HG02943 (cell line): ENCODE measurements at regions not wholly inside any gene's neighbourhood (a gene's known extent, or its start where the extent isn't known, plus 50 kb on each side); places are given as distances from the start of the nearest gene placed in this dataset.

ENCODE experiments used
- ATAC-seq: cut with Tn5 transposase; IDR thresholded peaks from one replicate; pipeline ENCODE4 v1.9.1; 2021; ENCODE audit warnings: mild to moderate bottlenecking, low read depth, moderate library complexity; ENCODE audit not compliant: unreplicated experiment

DNA sequence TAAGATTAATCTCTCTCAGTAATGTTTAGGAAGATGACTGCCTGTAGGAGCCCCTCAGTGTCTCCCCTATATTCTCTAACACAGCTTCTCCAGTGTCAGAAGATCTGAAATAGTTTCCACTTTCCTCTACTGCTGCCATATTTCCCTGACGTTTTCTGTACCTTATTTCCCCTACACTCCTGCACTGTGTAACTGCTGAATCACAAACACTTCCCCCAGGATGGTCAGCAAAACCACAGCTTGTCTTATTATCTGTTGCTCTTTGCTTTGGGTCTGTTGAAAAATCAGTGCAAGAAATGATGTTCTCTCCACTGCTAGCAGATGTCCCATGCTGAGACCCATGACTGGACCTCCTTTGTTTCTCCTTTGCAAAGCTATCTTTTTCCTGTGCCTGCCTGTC lies 441.7 kb downstream of the EPHA4 start:
- ATAC-seq: no peak

DNA sequence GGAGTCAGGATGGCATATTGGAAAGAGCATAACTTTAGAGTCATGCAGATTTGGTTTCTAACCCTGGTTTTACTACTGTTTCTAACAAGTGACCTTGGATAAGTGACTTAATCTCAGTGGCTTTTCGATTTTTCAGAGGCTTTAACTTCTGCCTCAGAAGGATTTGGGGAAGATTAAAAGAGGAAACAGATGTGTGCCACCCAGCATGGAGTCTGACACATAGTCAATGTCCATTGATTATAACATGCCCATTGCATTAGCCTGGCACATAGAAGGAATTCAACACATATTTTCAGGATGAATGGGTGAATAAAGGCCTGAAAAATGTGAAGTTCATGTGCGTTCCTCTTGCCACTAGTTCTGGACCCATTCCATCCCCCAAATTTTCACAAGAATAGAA lies 438.2 kb downstream of the EPHA4 start:
- no peak for ATAC-seq

DNA sequence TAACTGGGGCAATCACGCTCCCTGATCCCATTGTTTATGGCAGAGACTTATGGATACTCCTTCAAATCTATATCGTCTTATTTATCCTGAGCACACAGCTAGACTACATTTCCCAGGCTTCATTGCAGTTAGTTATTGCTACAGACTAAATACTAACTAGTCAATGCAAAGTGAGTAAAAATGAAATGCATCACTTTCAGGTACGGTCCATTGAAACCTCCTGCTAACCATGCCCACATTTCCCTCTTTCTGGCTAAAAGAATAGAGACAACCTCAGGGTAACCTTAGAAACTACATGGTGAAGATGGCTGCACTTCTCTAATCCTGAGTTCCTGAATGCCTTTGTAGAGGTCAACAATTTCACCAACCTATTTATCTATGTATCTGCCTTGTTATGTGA lies 437.4 kb downstream of the EPHA4 start:
- peak; percentile 40 for ATAC-seq

DNA sequence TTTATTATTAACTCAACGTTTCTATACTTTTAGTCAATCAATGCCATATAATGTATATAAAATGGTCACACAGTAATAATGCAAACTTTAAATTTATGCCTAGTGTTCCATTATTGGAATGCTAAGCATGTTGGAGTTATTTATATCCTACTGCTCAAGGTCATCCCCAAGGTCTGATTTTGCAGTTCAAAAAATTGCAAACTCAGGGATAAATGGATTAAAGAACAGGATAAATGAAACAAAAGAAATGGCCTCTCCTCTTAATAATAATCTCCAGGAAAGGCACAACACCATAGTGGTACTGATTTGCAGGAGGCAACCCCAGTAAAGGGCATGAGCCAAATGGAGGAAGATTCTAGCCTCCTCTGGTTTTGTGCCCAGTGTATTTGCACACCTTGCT lies 436.4 kb downstream of the EPHA4 start:
- ATAC-seq: no peak

DNA sequence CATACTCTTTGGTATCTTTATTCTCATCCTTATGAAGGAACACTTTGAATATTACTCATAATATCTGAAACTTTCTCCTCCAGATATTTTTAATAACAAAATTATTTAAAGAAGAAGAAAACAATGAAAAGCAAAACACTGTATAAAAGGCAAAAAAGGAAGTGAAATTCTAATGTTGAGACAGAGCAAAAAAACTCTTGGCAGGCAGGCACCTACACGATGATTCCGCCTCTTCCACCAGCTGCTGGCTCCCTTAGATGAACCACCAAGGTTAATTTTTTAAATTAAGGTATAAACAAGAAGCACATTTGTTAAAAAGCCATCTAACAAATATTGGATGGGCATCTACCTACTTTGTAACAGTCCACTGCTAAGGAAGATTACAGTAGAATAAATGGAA lies 434.7 kb downstream of the EPHA4 start:
- ATAC-seq: no peak

DNA sequence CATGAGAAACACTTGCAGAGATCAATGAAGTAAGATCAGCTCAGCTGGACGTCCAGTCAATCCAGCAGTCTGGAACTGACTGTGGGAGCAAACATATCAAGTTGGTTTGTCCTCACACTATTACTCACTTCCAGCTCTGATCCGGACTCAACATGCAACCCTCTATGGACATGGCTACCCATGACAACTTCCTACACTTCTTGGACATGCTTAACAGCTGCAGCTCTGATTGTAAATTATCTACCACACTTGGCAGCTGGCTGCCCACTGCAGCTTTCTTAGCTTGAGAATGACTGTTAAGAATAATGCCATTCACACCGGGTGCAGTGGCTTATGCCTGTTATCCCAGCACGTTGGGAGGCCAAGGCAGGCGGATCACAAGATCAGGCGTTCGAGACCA lies 429.8 kb downstream of the EPHA4 start:
- no peak for ATAC-seq

DNA sequence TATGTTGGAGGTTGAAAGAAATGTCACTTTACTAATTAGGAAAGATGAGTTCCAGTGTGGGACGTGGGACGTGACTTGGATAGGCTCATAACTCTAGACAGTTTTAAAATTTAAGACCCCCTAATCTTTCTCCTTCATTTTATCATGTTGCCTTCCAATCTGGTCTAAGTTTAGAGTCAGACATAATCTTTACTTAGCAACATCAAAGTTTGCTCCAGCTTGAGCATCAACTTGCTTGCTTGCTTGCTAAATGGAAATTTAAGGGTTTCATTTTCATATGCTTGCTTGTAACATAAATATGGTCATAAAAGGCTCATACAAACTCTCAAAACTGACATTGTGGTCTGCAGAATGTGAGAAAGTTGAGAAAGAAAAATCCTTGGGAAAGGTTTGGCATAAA lies 428.9 kb downstream of the EPHA4 start:
- ATAC-seq: no peak

DNA sequence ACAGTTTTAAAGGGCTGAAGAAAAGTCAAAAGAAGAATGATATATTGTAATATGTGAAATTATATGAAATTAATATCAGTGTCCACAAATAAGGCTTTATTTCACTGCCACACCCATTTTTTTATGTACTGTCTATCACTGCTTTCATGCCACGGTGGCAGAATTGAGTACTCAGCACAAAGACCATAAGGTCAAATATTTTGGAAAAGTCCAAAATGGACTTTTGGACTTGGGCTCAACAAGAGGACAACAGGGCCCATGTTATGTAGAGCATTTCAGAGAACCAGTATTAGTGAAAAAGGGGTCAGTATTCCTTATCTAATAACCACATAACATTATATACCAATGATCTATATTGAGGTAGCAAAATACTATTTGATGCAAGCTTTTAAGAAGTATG lies 427.2 kb downstream of the EPHA4 start:
- no peak for ATAC-seq

DNA sequence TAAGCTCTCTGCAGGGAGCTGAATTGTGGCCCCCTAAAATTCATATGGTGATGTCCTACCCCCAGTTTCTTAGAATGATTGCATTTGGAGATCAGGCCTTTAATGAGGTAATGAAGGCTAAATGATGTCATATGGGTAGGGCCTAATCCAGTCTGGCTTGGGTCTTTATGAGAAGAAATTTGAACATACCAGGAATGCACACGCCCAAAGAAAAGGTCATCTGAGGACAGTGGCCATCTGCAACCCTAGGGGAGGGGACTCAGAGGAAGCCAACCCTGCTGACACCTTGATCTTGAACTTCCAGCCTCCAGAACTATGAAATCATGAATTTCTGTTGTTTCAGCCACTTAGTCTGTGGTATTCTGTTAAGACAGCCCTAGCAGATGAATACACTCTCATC lies 426.7 kb downstream of the EPHA4 start:
- no peak for ATAC-seq

DNA sequence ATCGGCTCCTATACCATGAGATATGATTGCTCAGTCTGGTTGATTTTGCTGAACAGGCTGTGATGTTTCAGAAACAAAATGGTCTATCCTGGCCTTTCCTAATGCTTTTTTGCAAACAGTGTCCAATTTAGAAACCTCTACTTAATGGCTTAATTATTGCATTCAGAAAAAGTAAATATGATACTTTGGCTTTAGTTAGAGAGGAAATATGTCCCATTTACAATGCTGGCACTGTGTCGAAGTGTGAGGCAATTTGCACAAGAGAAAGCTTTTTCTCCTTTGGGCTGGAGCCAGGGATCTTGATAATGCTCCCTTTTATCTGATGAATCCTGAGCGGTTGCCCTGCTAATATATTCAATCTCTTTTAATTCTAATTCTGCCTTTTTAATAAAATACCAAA lies 418.9 kb downstream of the EPHA4 start:
- ATAC-seq: no peak

DNA sequence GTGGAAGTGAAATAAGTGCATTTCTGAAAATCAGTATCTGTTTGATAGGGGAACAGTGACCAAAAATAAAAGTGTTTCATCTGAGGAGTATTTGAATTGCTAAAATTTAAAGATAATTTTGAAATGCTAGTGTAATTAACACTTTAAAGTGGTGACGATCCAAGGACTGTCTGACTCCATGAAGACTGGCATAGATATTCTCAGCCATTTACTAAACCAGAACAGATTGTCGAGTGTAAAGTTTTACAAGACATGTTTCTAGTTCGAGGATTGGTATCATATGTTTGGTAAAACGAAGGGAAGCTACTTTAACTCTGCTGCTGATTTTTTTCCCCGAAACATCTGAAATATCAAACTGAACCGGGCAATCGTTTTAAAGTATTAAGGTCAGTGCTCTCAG lies 417.9 kb downstream of the EPHA4 start:
- no peak for ATAC-seq

DNA sequence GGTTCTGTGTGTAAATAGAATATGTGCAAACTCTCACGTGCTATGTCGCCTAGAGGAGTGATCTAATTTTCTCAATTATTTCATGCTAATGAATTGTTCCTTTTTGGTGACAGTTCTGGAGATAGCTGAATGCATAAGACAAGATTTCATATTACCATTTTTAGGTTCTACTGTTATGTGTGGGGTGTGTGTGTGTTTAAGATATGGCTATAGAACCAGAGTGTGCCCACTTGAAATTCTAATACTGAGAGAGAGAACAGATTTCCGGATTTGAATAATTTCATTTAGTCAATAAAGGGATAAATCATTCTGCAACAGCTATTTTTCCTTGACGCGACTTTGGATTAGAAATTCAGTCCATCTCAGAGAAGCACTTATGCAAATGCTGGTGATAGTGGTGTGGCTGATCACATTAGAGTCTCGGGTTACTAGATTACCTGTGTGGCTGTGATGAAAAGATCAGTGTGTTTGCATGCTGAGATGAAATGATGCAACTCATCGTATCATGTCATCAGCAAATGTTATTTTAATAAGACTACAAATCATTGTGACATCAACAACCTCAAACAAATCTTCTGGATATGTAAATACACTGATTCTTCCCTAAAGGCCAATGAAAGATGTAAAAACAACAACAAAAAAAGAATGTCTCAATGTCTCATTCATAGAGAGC lies 415.9 kb downstream of the EPHA4 start:
- ATAC-seq: no peak

DNA sequence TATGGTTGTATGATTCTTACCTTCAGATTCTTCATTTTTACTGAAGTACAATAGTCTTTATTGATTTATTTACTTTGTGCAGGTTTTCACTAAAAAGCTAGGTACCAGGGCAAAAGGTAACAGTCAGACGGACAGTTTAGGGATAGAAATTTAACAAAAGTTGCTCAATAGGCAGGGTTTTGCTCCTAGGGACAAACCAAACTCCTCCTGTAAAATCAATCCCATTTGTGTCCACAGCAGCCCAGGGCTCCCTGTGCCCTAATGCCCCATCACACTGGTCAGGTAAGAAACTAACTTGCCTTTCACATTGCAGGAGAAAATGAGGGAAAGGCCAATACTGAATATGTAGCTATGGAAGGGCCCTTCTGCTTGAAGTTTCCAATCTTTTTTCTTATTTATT lies 410.9 kb downstream of the EPHA4 start:
- no peak for ATAC-seq

DNA sequence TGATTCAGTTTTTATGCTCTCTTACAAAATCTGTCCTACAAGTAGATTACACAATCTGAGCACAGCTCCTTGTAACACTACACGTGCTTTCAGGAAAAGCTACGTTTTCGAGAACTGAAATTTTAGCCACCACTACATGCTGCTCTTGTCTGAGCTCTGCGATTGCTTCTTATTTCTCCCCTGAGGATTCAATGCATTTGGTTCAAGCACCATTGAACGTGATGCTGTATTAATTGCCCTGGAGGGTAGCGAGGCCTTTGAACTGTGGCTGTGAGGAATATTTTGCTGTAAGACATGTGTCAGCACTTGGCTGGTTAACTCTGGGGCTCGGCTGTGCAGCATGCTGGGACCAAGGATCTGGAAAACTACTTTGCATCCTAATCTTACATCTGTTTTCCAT lies 405.8 kb downstream of the EPHA4 start:
- no peak for ATAC-seq

DNA sequence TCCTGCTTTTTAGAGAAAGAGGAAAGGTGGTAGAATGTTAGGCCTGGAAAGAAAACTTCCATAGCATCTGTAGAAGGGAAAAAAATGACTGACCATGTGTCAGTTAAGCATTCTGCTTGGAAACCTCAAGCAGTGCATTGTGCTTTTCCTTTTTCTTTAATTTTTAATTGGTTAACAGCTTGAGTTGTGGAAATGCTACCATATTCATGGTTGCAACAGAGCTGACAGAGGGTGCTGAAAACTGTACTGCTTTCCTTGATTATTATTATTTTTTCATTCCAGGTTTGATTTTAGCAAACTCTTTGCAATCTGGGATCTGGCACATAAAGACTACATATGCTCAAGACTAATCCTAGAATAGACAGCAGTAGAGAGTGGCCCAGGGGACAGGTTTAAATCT lies 404.5 kb downstream of the EPHA4 start:
- no peak for ATAC-seq

DNA sequence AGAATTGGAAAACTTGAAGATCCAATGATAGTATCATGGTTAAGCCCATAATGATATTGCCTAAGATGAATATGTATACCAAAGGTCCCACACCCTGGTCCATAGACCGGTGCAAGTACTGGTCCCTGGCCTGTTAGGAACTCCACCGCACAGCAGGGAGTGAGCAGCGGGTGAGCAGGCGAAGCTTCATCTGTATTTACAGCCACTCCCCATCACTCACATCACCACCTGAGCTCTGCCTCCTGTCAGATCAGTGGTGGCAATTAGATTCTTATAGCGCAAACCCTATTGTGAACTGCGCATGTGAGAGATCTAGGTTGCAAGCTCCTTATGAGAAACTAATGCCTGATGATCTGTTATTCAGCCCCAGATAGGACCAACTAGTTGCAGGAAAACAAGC lies 402.4 kb downstream of the EPHA4 start:
- ATAC-seq: no peak

DNA sequence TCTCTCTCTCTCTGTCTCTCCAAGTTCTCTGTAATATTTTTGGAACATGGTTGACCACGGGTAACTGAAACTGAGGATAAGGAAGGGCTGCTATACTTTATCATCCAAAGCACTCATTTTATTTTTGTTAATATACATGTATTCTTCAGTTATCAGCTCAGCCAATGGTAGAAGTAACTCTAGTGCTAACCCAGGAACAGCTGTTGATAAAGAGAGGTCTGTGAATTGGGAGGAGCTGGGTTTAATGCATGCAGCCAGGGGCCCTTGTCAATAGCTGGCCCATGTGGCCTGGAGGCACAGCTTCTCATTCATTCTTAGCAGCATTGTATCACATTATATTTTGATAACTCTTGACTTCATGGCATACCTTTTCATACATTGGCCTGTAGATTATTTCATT lies 401.6 kb downstream of the EPHA4 start:
- ATAC-seq: no peak

DNA sequence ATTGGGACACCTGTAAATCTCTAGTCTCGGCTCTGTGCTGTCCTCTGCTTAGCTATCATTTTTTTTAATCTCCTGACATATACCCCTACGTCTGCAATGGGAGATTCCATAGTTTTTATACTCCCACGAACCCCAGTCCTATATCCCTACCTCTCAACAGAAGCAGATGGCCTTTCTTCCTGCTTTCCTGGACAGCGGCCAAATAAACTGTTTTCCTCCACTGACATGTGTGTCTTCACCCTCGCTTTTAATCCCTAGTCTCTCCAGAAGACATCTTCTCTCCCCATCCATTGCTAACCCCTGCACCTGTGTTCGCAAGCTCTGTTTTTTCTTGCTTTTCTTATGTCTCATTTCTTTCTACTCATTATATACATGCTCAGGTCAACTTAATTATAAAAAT lies 395.4 kb downstream of the EPHA4 start:
- no peak for ATAC-seq

DNA sequence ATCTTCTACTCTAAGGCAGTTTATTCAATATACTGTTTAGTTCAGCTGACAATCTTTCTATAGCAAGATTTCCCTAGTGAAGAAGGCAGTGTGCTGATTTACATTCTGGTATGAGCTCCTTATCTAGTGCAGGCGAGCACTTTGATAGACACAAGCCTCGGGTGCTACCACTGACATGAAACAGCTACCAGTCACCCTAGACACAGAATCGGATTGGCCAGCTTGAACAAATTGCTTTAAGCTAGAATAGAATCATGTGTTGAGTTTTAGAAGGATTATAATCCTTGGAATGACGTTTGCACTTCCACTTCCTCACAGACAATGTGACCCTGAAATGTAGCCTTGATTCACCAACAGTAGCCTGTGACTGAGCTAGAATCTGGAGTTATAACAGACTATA lies 394.0 kb downstream of the EPHA4 start:
- no peak for ATAC-seq

DNA sequence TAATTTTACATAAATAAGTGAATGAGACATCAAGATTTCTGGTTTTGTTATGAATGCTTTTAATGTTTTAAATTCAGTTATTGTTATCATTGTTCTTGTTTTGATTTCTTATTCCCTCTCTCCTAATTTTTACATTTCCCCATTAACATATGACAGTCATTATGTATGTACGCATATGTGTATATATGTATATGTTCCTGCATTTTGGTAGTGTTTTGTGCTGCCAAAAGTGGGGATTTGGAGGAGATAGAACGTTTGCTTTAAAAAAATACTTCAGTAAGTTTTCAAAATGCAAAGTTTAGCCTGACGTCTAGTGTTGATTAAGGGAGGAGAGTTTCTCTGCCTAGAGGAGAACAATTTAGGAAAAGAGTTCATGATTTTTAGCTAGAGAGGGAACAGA lies 385.2 kb downstream of the EPHA4 start:
- ATAC-seq: no peak

DNA sequence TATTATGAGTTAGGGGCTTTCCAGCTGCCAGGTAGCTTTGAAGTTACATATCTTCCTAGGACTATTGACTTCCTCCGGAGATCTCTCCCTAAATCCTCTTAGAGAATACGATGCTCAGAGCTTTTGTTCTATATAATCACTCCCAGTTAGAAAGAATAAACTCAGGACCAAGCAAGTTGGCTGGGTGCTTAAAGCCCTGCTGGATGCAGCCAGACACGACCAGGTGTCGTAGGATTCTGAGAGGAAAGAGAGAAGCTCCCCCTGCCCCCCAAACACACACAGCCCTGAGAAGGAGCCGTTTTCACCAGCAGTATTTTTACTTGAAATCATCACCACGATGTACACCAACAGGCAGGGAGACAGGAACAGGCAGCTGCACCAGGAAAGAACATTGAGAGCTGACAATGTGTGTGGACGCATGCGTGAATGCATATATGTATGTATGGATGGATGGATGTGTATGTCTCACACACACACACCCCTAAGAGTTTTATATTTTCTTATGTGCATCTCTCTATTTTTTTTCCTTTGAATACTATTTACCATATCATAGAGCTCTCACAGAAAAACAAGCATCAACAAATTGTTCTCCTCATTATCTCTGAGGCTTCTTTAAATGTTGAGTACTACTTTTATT lies 382.6 kb downstream of the EPHA4 start:
- ATAC-seq: no peak

DNA sequence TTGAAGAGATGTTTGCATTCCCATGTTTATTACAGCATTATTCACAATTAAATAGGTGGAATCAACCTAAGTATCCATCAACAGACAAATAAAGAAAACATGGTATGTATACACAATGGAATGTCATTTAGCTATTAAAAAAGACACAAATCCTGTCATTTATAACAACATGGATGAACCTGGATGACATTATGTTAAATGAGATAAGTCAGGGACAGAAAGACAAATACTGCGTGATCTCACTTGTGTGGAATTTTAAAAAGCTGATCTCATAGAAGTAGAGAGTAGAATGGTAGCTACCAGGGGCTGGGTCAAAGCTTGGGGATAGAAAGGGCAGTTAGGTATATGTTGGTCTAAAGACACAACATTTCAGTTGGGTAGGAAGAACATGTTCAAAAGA lies 376.3 kb downstream of the EPHA4 start:
- ATAC-seq: no peak
